Fibroblast of lung (primary cell): ENCODE measurements at regions not wholly inside any gene's neighbourhood (a gene's known extent, or its start where the extent isn't known, plus 50 kb on each side); places are given as distances from the start of the nearest gene placed in this dataset.

Experiments
- DNase-seq, 2 donors: peaks; one replicate each; pipeline versions ENCODE4 v3.0.0 to v3.0.0-alpha.2; 2010; ENCODE audit warnings: low read depth in 2 of 2
- H2AFZ ChIP-seq: 2 replicates; pipeline ENCODE4 v1.5.1; 2012; ENCODE audit warnings: low read length, control low read depth, inconsistent platforms
- H3K27ac ChIP-seq: 2 replicates; pipeline ENCODE4 v1.5.1; 2011; ENCODE audit warnings: low read length, control low read depth; ENCODE audit not compliant: insufficient read depth
- H3K27me3 ChIP-seq: 2 replicates; pipeline ENCODE4 v1.5.1; 2011; ENCODE audit warnings: mild to moderate bottlenecking, low read length; ENCODE audit not compliant: control insufficient read depth, insufficient read depth
- H3K36me3 ChIP-seq: 2 replicates; pipeline ENCODE4 v1.5.1; 2011; ENCODE audit warnings: low read length; ENCODE audit not compliant: control insufficient read depth, insufficient read depth
- H3K4me1 ChIP-seq: 2 replicates; pipeline ENCODE4 v1.5.1; 2011; ENCODE audit warnings: low read length; ENCODE audit not compliant: control insufficient read depth, insufficient read depth; ENCODE audit errors: extremely low read depth
- H3K4me2 ChIP-seq: 2 replicates; pipeline ENCODE4 v1.5.1; 2011; ENCODE audit warnings: low read length, control low read depth; ENCODE audit not compliant: insufficient read depth; ENCODE audit errors: extremely low read depth
- H3K4me3 ChIP-seq, 4 experiments: fragments of 200-600 bp in 1 of 4; sonication (generic) in 1 of 4; replicated peaks in 1 of 4; 2 replicates each; pipeline ENCODE4 v1.5.1; 2011 to 2016; ENCODE audit warnings: low read length in 4 of 4, low read depth in 3 of 4, mild to moderate bottlenecking in 3 of 4, control low read depth in 2 of 4, inconsistent platforms in 1 of 4, mixed read lengths in 1 of 4; ENCODE audit not compliant: insufficient read depth in 1 of 4; ENCODE audit errors: control extremely low read depth in 1 of 4
- H3K79me2 ChIP-seq: 2 replicates; pipeline ENCODE4 v1.5.1; 2012; ENCODE audit warnings: mild to moderate bottlenecking, low read length, inconsistent platforms; ENCODE audit not compliant: control insufficient read depth, insufficient read depth
- H3K9ac ChIP-seq: 2 replicates; pipeline ENCODE4 v1.5.1; 2011; ENCODE audit warnings: mild to moderate bottlenecking, low read length, control low read depth; ENCODE audit not compliant: insufficient read depth
- H3K9me3 ChIP-seq: 2 replicates; pipeline ENCODE4 v1.5.1; 2012; ENCODE audit warnings: low read depth, low read length; ENCODE audit not compliant: control insufficient read depth, insufficient read depth
- H4K20me1 ChIP-seq: 2 replicates; pipeline ENCODE4 v1.5.1; 2011; ENCODE audit warnings: low read length; ENCODE audit not compliant: control insufficient read depth, insufficient read depth; ENCODE audit errors: extremely low read depth
- CTCF ChIP-seq, 2 donors: IDR thresholded peaks in 1 of 2; conservative IDR thresholded peaks in 1 of 2; 1 replicate in 1 of 2; 2 replicates in 1 of 2; pipeline ENCODE4 v1.5.1; 2011 to 2012; ENCODE audit warnings: low read length in 2 of 2, control low read depth in 1 of 2, inconsistent platforms in 1 of 2, low read depth in 1 of 2, mild to moderate bottlenecking in 1 of 2
- EZH2 ChIP-seq: IDR thresholded peaks from 2 replicates; pipeline ENCODE4 v1.5.1; 2012; ENCODE audit warnings: low read length, control low read depth, mild to moderate bottlenecking; ENCODE audit errors: missing control alignments

GRCh38 chr5:146945617-146946084 is 67.1 kb upstream of the PPP2R2B start:
- Histone ChIP-seq H3K79me2 (no peaks in the 10 kb centered on the region), H3K27me3 (no peaks in the 10 kb centered on the region), H3K4me1 (no peaks in the 10 kb centered on the region), H3K27ac (no peak overlapping the region), H3K9me3 (no peaks in the 10 kb centered on the region), H3K36me3 (no peaks in the 10 kb centered on the region), H4K20me1 (no peaks in the 10 kb centered on the region), H3K9ac (no peak overlapping the region), H2AFZ (no peak overlapping the region), H3K4me3 (no peak overlapping the region), H3K4me2 (no peak overlapping the region)
- TF ChIP-seq EZH2 (no peak), CTCF (conservative IDR thresholded peaks at IDR 0.05 in 1 of 2, IDR thresholded peaks at IDR 0.05 in 1 of 2; ENCODE audit: low read depth in 1 of 2, low read length in 2 of 2) (no peak)
- DNase-seq, result no peak

GRCh38 chr5:146947181-146947941 is 68.8 kb upstream of the PPP2R2B start:
- no peak for DNase-seq
- H2AFZ ChIP-seq, result no peak overlapping the region
- H3K36me3 ChIP-seq, result no peaks in the 10 kb centered on the region
- no peaks in the 10 kb centered on the region for H4K20me1 ChIP-seq
- no peaks in the 10 kb centered on the region for H3K27me3 ChIP-seq
- no peak for TF ChIP-seq EZH2
- TF ChIP-seq CTCF (conservative IDR thresholded peaks at IDR 0.05 in 1 of 2, IDR thresholded peaks at IDR 0.05 in 1 of 2; ENCODE audit: low read depth in 1 of 2, low read length in 2 of 2), result peak in 1 of 2 donors; percentile 9
- H3K9me3 ChIP-seq, result no peaks in the 10 kb centered on the region
- H3K9ac ChIP-seq, result no peak overlapping the region
- H3K79me2 ChIP-seq, result no peaks in the 10 kb centered on the region
- no peak overlapping the region for H3K4me3 ChIP-seq
- H3K27ac ChIP-seq, result no peak overlapping the region
- H3K4me2 ChIP-seq, result no peak overlapping the region
- H3K4me1 ChIP-seq, result no peaks in the 10 kb centered on the region

GRCh38 chr5:146948666-146949065 is 70.1 kb upstream of the PPP2R2B start:
- Histone ChIP-seq H3K4me3 (no peak overlapping the region), H3K9me3 (no peaks in the 10 kb centered on the region), H3K27ac (no peak overlapping the region), H3K36me3 (no peaks in the 10 kb centered on the region), H4K20me1 (no peaks in the 10 kb centered on the region), H2AFZ (no peak overlapping the region), H3K9ac (no peak overlapping the region), H3K27me3 (no peaks in the 10 kb centered on the region), H3K79me2 (no peaks in the 10 kb centered on the region), H3K4me1 (no peaks in the 10 kb centered on the region), H3K4me2 (no peak overlapping the region)
- no peak for TF ChIP-seq CTCF (conservative IDR thresholded peaks at IDR 0.05 in 1 of 2, IDR thresholded peaks at IDR 0.05 in 1 of 2; ENCODE audit: low read depth in 1 of 2, low read length in 2 of 2)
- TF ChIP-seq EZH2, result no peak
- no peak for DNase-seq
